Tongue (tissue), 1 donor: ENCODE measurements at regions not wholly inside any gene's neighbourhood (a gene's known extent, or its start where the extent isn't known, plus 50 kb on each side); places are given as distances from the start of the nearest gene placed in this dataset.

ENCODE experiments used
- DNase-seq: peaks from one replicate; pipeline ENCODE4 v3.0.0-alpha.2; 2015

- DNase-seq, result no peak
These were observed 111.0 kb upstream of the MAD2L1 start for GRCh38 chr4:120177603-120178002.

GRCh38 chr4:120175272-120175671 is 108.6 kb upstream of the MAD2L1 start:
- no peak for DNase-seq

- DNase-seq, result no peak
These were observed 97.2 kb upstream of the MAD2L1 start for GRCh38 chr4:120163895-120164294.

GRCh38 chr4:120158841-120159463 is 92.3 kb upstream of the MAD2L1 start:
- no peak for DNase-seq

GRCh38 chr4:120158046-120158445 is 91.4 kb upstream of the MAD2L1 start:
- DNase-seq, result peak; percentile 5

- peak; percentile 91 for DNase-seq
These were observed 89.6 kb upstream of the MAD2L1 start for GRCh38 chr4:120156120-120156718.

GRCh38 chr4:120155287-120155686 is 88.6 kb upstream of the MAD2L1 start:
- DNase-seq, result no peak

GRCh38 chr4:120144634-120145033 is 78.0 kb upstream of the MAD2L1 start:
- DNase-seq, result no peak

- no peak for DNase-seq
These were observed 77.4 kb upstream of the MAD2L1 start for GRCh38 chr4:120144041-120144440.

GRCh38 chr4:120139392-120139791 is 72.7 kb upstream of the MAD2L1 start:
- DNase-seq, result no peak

GRCh38 chr4:120132935-120133334 is 66.3 kb upstream of the MAD2L1 start:
- no peak for DNase-seq

- DNase-seq, result no peak
These were observed 64.1 kb upstream of the MAD2L1 start for GRCh38 chr4:120130786-120131185.
